GM21723 (cell line): ENCODE measurements at regions not wholly inside any gene's neighbourhood (a gene's known extent, or its start where the extent isn't known, plus 50 kb on each side); places are given as distances from the start of the nearest gene placed in this dataset.
"Not testable (repeated sequence)": the region's sequence is repeated elsewhere in the genome, so short reads cannot be mapped to it uniquely, and the experiment has no call there.

Experiments used
- ATAC-seq: cut with Tn5 transposase; IDR thresholded peaks from one replicate; pipeline ENCODE4 v1.9.1; 2021; ENCODE audit warnings: mild to moderate bottlenecking, moderate library complexity; ENCODE audit not compliant: unreplicated experiment

DNA sequence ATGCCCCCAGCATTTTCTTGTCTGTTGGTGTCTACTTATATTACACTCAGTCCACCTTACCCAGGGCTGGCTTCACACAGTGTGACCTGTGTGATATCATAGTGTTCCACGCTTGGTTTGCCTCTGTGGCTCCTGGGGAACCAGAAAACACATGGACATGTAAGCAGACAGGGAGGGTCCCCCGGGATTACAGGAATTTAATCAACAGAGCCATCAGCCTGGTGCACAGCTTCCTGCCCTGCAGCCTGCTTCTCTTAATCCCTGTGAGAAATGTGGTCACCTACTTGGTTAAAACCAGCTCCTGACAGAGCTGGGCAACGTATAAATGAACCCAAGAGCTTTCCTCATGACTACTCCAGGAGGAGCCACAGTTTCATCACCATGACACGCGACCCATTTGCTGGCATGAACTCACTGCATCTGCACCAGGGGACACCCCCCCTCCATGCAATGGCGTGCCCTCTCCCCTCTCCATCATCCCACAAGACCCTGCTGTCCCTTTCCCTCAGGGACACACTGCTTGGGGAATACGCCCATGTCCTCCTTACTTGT is 152.1 kb downstream of the UQCRFS1 start:
- ATAC-seq, result no peak

DNA sequence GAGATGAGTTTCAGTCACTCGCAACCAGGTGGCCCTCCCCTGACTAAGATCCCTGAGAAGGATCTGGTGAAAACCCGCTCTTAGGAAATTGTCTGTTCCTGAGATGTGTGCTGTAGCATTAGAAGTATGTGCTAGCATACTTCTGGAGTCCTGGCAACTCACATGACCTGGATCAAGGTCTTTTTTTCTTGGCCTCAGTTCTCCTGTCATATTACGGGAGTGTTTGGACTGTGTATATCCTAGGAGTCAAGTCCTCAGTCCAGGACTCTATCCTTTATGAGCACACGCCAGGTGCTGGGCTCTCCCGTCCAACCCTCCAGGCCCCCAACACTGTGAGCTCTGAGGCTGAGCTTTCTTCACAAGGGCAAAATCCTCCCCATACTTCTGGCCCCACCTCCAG is 156.4 kb downstream of the UQCRFS1 start:
- ATAC-seq, result no peak

DNA sequence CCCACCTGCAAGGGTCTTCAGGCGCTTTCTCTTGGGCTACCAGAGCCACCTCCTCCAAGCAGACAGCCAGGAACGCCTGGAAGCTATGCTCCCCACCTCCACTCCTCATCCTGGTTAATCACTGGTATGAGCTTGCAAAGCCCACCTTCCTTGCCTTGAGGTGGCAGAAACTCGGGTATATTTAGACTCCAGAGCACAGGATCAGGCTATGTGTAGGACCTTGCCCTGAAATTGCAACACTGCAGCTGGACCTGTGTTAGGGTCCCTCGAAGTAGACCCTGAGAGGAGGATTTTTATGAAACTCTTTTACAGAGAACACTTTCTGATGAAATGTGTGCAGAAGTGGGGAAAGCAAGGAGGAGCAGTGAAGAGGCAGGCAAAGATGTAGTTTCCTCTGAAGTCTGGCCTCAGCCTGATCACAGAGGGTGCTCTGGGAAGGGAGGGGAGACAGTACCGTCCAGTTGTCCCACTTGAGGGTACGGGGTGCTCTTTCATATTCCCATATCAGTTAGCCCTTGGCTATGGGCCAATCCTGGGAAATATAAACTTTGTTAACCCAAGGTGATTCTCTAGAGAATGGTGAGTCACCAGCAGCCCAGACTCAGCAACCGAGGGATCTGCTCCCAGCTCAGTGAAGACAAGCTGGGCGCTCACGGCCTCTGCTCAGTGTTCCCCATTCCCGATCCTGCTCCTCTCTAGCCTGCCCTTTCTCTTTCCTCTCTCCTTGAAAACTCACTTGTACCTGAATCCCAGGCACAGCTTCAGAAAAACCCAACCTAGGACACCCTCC is 157.9 kb downstream of the UQCRFS1 start:
- no peak for ATAC-seq

GRCh38 chr19:29048873-29049272 is 164.1 kb downstream of the UQCRFS1 start:
- no peak for ATAC-seq

- ATAC-seq, result no peak
These were observed 167.2 kb downstream of the UQCRFS1 start for GRCh38 chr19:29045679-29046254.

GRCh38 chr19:29044037-29044436 is 168.9 kb downstream of the UQCRFS1 start:
- no peak for ATAC-seq

DNA sequence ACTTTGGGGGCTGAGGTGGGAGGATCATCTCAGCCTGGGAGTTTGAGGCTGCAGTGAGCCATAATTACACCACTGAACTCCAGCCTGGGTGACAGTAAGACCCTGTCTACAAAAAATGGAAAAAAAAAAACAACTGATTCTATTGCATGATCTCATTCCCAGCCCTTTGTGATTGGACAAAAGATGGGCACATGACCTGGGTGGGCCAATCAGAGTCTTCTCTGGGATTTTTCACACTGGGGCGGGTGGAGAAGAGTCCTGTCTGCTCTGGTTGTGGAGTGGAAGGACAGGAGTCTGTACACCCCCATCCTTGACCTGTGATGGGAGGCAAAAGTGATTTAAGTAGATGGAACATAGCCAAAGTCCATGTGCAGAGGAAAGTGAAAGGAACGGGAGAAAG is 170.5 kb downstream of the UQCRFS1 start:
- ATAC-seq, result no peak

- no peak for ATAC-seq
These were observed 172.0 kb downstream of the UQCRFS1 start for GRCh38 chr19:29040951-29041350.

- ATAC-seq, result no peak
These were observed 172.7 kb downstream of the UQCRFS1 start for GRCh38 chr19:29040292-29040691.

DNA sequence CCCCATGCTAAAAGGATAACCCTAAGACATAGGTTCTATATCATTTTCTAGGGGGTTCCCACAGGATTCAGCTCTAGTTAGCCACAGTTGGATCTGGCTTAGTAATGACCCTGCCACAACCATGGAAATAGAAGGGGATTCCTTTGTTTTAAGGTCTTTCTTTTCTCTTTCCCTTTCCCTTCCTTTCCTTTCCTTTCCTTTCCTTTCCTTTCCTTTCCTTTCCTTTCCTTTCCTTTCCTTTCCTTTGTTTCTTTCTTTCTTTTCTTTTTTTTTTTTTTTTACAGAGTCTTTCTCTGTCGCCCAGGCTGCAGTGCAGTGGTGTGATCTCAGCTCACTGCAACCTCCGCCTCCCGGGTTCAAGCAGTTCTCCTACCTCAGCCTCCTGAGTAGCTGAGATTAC is 173.9 kb downstream of the UQCRFS1 start:
- ATAC-seq, result not testable (repeated sequence)

DNA sequence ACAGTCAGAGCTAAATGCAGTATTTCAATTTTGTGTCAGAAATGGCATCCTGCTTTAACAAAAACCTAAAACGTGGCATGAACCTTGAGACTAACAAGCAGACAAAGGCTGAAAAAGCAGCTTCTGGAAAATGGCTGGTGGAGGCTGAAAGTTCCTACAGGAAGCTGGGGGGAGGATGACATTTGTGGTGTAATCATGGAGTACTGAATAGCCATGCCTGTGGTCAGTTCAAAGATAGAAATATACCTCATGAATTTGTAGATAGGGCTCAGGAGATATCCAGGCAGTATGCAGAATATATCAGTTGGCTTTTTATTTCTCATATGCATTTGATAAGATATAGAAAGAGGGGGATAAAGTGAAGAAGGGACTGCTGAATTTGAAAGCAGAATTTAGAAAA is 181.7 kb downstream of the UQCRFS1 start:
- ATAC-seq, result no peak

- ATAC-seq, result no peak
These were observed 183.5 kb downstream of the UQCRFS1 start for GRCh38 chr19:29029268-29029958.

DNA sequence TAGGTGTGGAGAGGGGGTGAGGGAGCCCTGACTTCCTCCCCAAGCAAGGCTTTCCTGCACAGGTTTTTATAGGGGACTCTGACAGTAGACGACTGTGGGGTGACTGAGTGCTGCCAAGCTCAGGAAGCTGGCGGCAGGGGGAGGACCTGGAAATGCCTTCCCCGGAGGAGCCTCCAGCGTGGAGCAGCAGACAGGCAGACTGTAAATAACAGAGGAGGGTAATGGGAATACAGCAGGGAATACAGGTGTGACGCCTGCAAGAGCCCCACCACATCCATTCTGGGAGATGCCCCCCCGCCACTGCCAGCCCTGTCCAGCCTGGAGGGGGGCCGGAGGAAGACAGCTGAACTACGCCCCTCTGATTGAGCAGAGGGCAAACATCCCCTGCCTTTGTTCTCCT is 190.4 kb downstream of the UQCRFS1 start:
- ATAC-seq, result no peak

DNA sequence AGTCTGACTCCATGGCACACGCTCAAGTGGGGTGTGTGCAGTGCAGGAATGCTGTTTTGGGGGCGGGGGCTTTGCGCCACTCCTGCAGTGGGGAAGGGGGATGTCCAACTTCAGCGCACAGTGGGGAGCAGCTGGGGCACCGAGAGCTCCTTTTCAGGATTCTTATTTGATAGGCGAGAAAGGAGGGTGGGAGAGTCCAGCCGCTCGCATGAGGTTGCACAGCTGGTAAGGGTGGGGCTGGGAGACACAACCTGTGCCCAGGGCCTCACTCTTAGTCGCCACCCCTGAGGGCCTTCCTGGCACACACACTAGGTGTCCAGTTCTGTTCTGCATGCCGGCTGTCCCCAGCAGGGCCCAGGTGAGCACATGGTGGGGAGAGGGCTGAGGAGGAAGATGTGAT is 190.8 kb downstream of the UQCRFS1 start:
- no peak for ATAC-seq

DNA sequence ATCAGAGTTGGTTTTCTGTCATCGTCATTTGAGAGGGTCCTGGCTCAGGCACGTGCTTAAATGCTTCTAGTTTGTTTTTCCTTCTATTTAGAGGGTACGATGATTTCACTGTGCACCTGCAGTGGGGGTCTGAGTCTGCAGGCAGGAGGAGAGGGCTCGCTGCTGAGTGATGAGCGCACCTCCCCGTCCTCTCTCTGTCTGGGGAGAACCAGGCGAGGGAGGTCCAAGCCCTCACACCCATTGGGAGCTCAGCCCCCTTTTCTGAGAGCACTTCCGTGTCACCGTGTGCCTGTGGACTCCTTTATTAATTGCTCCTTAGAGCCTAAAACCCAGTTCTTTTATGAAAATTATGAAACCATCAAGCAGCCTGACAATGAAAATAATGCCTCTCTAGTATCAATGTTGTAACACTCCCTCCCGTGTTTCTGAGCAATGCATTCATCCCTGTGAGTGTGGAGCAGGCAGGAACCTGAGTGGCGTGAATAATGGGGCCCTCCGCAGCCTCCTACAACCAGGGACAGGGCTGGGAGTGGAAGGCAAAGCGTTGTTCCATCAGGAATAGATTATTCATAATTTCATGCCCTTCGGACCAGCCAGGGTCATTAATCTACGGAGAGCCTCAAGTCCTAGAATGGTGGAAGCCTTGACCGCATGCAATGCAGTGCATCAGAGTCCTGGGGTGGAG is 191.6 kb downstream of the UQCRFS1 start:
- no peak for ATAC-seq

GRCh38 chr19:29019403-29019802 is 193.5 kb downstream of the UQCRFS1 start:
- no peak for ATAC-seq

DNA sequence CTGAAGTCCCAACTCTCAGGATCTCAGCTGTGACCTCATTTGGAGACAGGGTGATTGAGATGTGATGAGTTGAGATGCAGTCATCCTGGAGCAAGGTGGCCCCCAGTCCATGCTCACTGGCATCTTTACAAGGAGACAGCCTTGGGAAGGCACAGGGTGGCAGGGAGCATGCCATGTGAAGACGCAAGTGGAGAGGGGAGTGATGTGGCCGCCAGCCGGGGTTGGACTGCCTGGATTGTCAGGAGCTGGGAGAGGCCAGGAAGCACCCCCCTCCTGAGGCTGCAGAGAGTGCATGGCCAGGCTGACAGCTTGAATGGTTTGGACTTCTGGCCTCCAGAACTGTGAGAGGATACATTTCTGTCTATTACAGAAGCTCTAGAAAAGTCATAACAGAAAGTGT is 194.4 kb downstream of the UQCRFS1 start:
- no peak for ATAC-seq

DNA sequence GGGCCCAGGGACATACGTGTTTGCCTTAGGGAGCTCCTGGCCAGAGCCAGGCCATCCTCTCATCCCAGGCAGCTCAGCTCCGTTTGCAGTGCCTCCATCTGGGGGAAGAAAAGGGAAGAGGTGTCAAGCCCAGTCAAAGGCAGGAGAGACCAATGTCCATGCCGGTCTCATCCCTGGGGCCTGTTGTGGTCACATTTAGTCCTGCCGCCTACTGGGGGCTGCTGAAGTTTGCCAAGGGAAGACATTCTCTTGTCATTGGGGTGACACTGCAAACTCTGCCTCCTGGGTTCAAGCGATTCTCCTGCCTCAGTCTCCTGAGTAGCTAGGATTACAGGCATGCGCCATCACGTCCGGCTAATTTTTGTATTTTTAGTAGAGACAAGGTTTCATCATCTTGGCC is 195.2 kb downstream of the UQCRFS1 start:
- ATAC-seq, result no peak

DNA sequence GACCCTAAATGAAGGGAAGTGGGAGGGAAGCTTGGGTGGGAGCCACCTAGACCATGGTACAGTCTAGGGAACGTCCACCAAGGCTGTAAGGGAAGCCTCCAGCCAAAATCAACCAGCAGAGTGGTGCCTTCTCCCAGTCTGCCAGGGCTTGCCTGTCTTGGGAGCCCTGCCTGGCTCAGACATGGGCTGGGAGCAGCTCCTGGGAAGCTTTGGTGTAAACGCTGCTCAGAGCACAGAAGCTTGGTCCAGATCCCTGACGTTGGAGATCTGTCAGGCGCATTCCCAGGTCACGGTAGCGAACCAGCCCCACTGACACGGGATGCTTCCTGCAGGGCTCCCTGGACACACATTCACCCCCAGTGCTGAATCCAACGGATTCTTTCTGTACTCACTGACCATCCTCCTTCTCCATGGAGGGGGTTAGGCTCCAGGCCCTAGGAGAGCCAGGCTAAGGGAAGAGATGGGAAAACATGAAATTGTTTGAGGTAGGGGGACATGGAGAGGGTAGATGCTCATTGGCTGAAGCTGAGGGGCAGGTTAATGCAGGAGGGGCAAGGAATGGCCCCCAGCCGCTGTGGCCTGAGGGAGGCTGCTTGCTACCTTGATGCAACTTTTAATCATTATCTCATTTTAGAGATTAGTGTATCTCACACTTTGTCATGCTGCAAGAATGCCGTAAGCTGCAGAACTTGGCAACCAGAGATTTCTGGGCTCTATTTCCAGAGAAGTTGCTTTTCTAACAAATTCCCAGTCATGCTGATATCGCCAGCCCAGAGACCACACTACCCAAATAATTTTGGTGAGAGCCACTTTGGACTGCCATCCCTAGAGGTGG is 195.8 kb downstream of the UQCRFS1 start:
- ATAC-seq, result no peak

DNA sequence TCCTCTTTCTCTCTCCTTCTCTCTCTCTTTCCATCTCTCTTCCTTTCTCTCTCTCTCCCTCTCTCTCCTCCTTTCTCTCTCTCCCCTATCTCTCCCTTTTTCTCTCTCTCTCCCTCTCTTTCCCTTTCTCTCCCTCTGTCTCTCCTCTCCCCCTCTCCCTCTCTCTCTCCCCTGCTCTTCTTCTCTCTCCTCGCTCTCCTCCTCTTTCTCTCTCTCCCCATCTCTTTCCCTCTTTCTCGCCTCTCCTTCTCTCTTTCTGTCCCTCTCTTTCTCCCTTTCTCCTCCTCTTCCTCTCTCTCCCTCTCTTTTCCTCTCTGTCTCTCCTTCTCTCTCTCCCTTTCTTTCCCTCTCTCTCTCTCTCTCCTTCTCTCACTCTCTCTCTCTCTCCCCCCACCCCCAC is 196.6 kb downstream of the UQCRFS1 start:
- ATAC-seq, result no peak
